Mammary epithelial cell (primary cell): ENCODE measurements at regions not wholly inside any gene's neighbourhood (a gene's known extent, or its start where the extent isn't known, plus 50 kb on each side); places are given as distances from the start of the nearest gene placed in this dataset.

Experiments used
- EZH2 ChIP-seq: IDR thresholded peaks from 2 replicates; pipeline ENCODE4 v1.6.1; 2012; ENCODE audit warnings: low read length, inconsistent platforms, borderline replicate concordance
- TF ChIP-seq, protein P1 (sequence below), 2 donors: IDR thresholded peaks in 1 of 2; conservative IDR thresholded peaks in 1 of 2; 2 replicates each; pipeline ENCODE4 v1.5.1; 2011 to 2012; ENCODE audit warnings: inconsistent platforms in 2 of 2, low read length in 2 of 2, mild to moderate bottlenecking in 2 of 2, control low read depth in 1 of 2, low read depth in 1 of 2; ENCODE audit not compliant: insufficient read depth in 1 of 2; ENCODE audit errors: extremely low read depth in 1 of 2

DNA sequence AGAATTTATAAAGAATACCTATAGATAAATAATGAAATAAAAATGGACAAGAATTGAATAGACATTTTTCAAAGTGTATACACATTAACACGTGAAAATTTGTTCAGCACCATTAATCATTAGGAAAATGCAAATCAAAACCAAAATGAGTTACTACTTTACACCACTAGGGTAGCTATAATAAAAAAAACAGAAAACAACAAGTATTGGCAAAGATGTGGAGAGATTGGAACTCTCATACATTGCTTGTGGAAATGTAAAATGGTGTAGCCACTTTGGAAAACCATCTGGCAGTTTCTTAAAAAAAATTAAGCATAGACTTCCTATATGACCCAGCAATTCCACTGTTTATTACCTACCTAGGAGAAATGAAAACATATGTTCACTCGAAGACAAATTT, 172.8 kb upstream of the P2RY1 start:
- no peak for TF ChIP-seq EZH2
- TF ChIP-seq, protein P1, sequence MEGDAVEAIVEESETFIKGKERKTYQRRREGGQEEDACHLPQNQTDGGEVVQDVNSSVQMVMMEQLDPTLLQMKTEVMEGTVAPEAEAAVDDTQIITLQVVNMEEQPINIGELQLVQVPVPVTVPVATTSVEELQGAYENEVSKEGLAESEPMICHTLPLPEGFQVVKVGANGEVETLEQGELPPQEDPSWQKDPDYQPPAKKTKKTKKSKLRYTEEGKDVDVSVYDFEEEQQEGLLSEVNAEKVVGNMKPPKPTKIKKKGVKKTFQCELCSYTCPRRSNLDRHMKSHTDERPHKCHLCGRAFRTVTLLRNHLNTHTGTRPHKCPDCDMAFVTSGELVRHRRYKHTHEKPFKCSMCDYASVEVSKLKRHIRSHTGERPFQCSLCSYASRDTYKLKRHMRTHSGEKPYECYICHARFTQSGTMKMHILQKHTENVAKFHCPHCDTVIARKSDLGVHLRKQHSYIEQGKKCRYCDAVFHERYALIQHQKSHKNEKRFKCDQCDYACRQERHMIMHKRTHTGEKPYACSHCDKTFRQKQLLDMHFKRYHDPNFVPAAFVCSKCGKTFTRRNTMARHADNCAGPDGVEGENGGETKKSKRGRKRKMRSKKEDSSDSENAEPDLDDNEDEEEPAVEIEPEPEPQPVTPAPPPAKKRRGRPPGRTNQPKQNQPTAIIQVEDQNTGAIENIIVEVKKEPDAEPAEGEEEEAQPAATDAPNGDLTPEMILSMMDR (conservative IDR thresholded peaks at IDR 0.05 in 1 of 2, IDR thresholded peaks at IDR 0.05 in 1 of 2; ENCODE audit: extremely low read depth in 1 of 2, insufficient read depth in 1 of 2, low read depth in 1 of 2, low read length in 2 of 2) = no peak
